Fibroblast of upper back skin (primary cell): ENCODE measurements at regions not wholly inside any gene's neighbourhood (a gene's known extent, or its start where the extent isn't known, plus 50 kb on each side); places are given as distances from the start of the nearest gene placed in this dataset.

Experiments
- DNase-seq: peaks from one replicate; pipeline ENCODE4 v3.0.0-alpha.2; 2013

- no peak for DNase-seq
Measured at GRCh38 chr13:78770601-78771000, 111.6 kb upstream of the OBI1 start.

GRCh38 chr13:78768950-78769349, 110.0 kb upstream of the OBI1 start:
- DNase-seq, result no peak

GRCh38 chr13:78764665-78765064, 105.7 kb upstream of the OBI1 start:
- no peak for DNase-seq

DNA sequence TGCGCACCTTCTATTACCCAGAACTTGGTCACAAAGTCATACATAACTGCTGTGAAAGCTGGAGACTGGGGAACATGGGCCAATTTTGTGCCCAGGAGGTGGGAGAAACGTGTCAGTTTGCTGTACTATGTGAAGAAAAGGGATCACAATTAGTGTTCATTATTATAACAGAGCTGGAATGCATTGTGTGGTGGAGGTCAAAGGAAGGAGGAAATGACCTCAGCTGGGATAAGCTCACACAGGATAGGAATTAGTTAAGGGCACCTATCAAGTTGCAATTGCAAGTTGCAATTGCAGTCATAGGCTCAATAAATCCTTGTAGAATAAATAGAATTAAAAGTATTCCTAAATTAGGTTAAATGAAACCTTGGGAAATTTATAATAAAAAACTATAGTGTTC, 103.9 kb upstream of the OBI1 start:
- DNase-seq, result no peak

- no peak for DNase-seq
Measured at GRCh38 chr13:78759704-78760103, 100.7 kb upstream of the OBI1 start.

- DNase-seq, result no peak
Measured at GRCh38 chr13:78758549-78758948, 99.6 kb upstream of the OBI1 start.

DNA sequence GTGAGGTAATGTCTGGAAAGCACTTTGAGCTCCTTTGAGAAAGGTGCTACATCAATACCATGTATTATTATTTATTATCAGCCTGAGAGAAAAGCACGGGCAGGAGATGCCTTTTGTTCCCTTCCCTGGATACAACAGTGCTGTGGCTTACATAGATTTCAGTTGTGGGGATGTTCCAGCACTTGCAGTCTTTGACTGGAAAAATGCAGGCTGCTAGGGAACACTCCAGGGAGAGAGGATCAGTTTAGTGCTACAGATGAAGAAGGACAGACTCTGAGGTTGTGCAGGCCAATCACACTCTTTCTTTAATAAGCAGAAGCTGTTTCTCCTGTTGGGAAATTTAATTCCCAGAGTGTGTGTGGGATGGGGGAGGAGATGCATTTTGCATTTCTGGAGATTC, 94.5 kb upstream of the OBI1 start:
- no peak for DNase-seq

GRCh38 chr13:78750735-78751134, 91.8 kb upstream of the OBI1 start:
- DNase-seq, result no peak

GRCh38 chr13:78743973-78744372, 85.0 kb upstream of the OBI1 start:
- DNase-seq, result no peak

DNA sequence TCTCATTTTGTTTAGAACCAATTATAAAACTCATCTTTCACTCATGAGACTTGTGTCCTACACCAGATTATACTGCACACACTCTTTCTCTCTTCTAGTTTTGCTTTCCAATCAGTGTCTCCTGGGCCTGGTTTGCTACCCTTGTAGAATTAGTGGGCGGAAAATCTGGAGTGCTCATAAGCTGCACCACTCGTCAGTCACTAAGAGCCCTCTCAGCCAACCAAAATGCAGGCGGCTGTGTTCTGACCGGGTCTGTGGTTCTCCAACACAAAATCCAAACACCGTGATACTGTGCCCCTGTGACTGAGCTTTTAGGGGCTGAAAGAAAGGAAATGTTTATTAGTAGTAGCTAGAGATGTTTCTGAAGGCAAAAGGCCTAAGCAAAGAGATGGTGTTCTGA, 83.7 kb upstream of the OBI1 start:
- DNase-seq, result no peak

- DNase-seq, result no peak
Measured at GRCh38 chr13:78736142-78736541, 77.2 kb upstream of the OBI1 start.

DNA sequence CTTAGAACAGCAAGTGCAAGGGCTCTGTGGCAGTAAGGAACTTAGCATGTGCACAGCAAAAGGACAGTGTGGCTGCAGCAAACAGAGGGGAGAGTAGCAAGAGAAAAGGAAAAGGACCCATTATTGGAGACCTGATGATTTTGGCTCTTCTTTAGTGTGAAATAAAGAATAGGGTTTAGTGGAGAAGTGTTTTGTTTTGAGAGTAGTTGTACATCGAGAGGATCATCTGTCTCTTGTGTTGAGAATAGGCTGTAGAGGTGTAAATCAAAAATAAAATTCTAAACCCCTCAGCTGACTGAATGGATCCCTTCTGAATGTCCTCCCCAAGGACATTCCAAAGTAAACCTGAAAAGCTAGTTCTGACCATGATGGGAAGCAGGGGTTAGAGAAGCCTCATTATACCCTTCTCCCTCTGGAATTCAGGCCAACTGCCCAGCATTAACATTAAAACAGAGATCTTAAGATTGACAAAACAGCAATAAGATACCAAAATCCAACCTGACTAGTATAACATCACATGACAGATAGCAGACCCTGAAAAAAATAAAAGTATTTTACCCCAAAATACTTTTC, 73.6 kb upstream of the OBI1 start:
- DNase-seq, result no peak

- no peak for DNase-seq
Measured at GRCh38 chr13:78722700-78723099, 63.7 kb upstream of the OBI1 start.

GRCh38 chr13:78719367-78719766, 60.4 kb upstream of the OBI1 start:
- no peak for DNase-seq

GRCh38 chr13:78714717-78715116, 55.8 kb upstream of the OBI1 start:
- DNase-seq, result no peak

DNA sequence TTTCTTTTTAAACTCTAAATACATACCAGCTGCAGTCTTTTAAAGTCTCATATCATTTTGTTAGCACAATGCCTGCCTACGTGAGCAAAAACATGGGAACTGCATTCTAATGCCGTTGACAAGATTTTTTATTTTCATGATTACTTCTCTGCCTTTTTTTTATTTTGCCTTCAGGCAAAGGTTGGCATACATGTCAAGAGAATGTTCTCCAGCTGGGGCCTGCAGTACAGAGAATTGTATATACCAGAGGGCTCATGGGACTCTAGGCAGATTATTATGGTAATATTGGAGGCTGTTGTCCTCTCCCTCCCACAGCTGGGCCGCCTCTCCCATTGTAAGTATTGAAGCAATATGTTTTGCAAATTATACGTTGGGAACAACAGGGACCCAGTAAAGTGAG, 53.9 kb upstream of the OBI1 start:
- no peak for DNase-seq

DNA sequence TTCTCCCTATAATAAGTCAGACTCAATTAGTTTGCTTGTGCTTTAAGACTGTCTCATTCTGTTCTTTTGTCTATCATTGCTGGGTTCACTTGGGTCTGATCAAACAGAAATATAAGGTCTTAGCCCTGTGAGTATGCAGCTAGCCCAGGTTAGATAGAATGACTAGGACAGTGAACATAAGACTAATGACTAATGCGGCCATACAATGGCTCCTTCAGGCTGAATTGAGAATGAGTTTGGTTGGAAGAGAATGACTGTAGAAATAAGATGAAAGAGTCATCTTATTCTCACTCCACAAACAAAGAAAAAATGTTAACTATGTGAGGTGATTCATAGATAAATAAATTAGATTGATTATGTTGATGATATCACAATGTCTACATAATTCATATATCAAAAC, 50.1 kb upstream of the OBI1 start:
- DNase-seq, result no peak
